GM12892 (cell line): ENCODE measurements at regions not wholly inside any gene's neighbourhood (a gene's known extent, or its start where the extent isn't known, plus 50 kb on each side); places are given as distances from the start of the nearest gene placed in this dataset.

Experiments
- POLR2A ChIP-seq: IDR thresholded peaks from 2 replicates; pipeline ENCODE4 v1.6.1; 2011; ENCODE audit warnings: low read depth, low read length, control low read depth
- POLR2AphosphoS5 ChIP-seq: IDR thresholded peaks from 2 replicates; pipeline ENCODE4 v1.6.1; 2011; ENCODE audit warnings: low read depth, low read length, control low read depth

GRCh38 chr16:72427051-72427782 lies 255.3 kb upstream of the PMFBP1 start:
- TF ChIP-seq POLR2AphosphoS5 (no peak), POLR2A (no peak)
